ENCODE measurements at regions not wholly inside any gene's neighbourhood (a gene's known extent, or its start where the extent isn't known, plus 50 kb on each side); places are given as distances from the start of the nearest gene placed in this dataset.

DNA sequence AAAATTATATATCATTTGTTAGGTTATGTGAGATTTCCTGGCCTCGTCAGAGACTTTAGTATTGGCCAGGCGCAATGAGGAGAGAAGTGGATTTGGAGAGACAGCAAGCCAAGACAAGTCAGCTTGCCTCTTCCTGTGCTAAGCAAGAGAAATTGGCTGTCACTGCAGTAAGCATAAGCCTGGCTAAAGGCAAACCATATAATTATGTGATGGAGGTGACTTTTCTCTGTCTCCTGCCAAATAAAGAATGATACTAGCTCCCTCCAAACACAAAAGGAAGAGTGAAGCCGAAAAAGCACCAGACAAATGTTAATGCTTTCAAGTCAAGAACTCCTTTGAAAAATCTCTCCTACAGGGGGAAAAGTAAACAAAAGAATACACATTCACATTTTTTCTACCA is 2246.0 kb downstream of the ARAP2 start:
- Histone ChIP-seq H3K56ac (ENCODE audit: insufficient read length, low read depth, low read length) (no peak overlapping the region), H3K23ac (ENCODE audit: insufficient read length, low read depth, low read length) (no peak overlapping the region), H4K20me1 (ENCODE audit: control insufficient read depth, insufficient read depth, insufficient read length) (no peaks in the 10 kb centered on the region), H2AFZ (ENCODE audit: low read length) (no peak overlapping the region), H3K4ac (ENCODE audit: low read depth, low read length) (no peak overlapping the region), H3K9me3 (ENCODE audit: control insufficient read depth, low read depth, low read length) (no peaks in the 10 kb centered on the region), H3K23me2 (ENCODE audit: insufficient read length, low read depth, low read length, poor library complexity, severe bottlenecking) (no peaks in the 10 kb centered on the region), H4K5ac (ENCODE audit: insufficient read length, low read depth, low read length) (no peak overlapping the region), H2AK5ac (ENCODE audit: insufficient read length, low read length) (no peak overlapping the region), H3K27me3 (ENCODE audit: insufficient read depth, low read length) (no peaks in the 10 kb centered on the region), H3K14ac (ENCODE audit: insufficient read depth, low read length) (no peak overlapping the region), H3T11ph (ENCODE audit: low read length) (no peak overlapping the region), H4K8ac (replicated peaks; ENCODE audit: insufficient read length, low read depth, low read length) (no peak overlapping the region), H2BK5ac (ENCODE audit: insufficient read length, low read length) (no peak overlapping the region), H2BK20ac (ENCODE audit: low read depth, low read length, poor library complexity, severe bottlenecking) (no peak overlapping the region), H2BK15ac (ENCODE audit: low read depth, low read length) (no peak overlapping the region), H3K79me2 (ENCODE audit: insufficient read depth, low read length) (no peaks in the 10 kb centered on the region), H3K79me1 (ENCODE audit: insufficient read depth, low read depth, low read length, poor library complexity, severe bottlenecking) (no peaks in the 10 kb centered on the region), H3K9ac (ENCODE audit: extremely low read depth, insufficient read length, low read length) (no peak overlapping the region), H2BK120ac (ENCODE audit: low read depth, low read length, poor library complexity, severe bottlenecking) (no peak overlapping the region), H4K91ac (ENCODE audit: insufficient read length, low read depth, low read length) (no peak overlapping the region), H3K27ac (ENCODE audit: insufficient read length, low read depth, low read length) (no peak overlapping the region), H3K4me2 (ENCODE audit: insufficient read depth, insufficient read length, low read length) (no peak overlapping the region), H2BK12ac (ENCODE audit: insufficient read length, low read depth, low read length) (no peak overlapping the region), H3K4me1 (ENCODE audit: insufficient read depth, low read length) (no peaks in the 10 kb centered on the region; the same call in 1 of the 2 replicates), H3K18ac (ENCODE audit: insufficient read length, low read depth, low read length) (no peak overlapping the region)
- Mint-ChIP-seq H3K36me3 (ENCODE audit: insufficient read depth in 1 of 3, low read depth in 3 of 3) (peaks cover 0 to 2% (median 0%) of the 10 kb centered on the region in 3 experiments; a peak in 3 of 7 replicates), H3K4me1 (peaks cover 23 to 35% of the 10 kb centered on the region in 2 experiments), H3K27me3 (ENCODE audit: low read depth) (no peaks in the 10 kb centered on the region), H3K27ac (no peak overlapping the region; a peak in 2 of 7 replicates), H3K9me3 (no peaks in the 10 kb centered on the region; a peak in 1 of 5 replicates), H3K4me3 (no peak overlapping the region)
- no peak for DNase-seq
- TF ChIP-seq, protein P1, sequence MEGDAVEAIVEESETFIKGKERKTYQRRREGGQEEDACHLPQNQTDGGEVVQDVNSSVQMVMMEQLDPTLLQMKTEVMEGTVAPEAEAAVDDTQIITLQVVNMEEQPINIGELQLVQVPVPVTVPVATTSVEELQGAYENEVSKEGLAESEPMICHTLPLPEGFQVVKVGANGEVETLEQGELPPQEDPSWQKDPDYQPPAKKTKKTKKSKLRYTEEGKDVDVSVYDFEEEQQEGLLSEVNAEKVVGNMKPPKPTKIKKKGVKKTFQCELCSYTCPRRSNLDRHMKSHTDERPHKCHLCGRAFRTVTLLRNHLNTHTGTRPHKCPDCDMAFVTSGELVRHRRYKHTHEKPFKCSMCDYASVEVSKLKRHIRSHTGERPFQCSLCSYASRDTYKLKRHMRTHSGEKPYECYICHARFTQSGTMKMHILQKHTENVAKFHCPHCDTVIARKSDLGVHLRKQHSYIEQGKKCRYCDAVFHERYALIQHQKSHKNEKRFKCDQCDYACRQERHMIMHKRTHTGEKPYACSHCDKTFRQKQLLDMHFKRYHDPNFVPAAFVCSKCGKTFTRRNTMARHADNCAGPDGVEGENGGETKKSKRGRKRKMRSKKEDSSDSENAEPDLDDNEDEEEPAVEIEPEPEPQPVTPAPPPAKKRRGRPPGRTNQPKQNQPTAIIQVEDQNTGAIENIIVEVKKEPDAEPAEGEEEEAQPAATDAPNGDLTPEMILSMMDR (conservative IDR thresholded peaks at IDR 0.05): no peak
- WGBS (ENCODE audit: extremely low coverage, insufficient read length, low lambda C conversion rate): no CpG with 5 or more reads among the region's 3 CpGs

Data from H9 (cell line).